ENCODE measurements at regions not wholly inside any gene's neighbourhood (a gene's known extent, or its start where the extent isn't known, plus 50 kb on each side); places are given as distances from the start of the nearest gene placed in this dataset.
"Not testable (repeated sequence)": the region's sequence is repeated elsewhere in the genome, so short reads cannot be mapped to it uniquely, and the experiment has no call there.

GRCh38 chr3:94626573-94626972, 563.7 kb downstream of the NSUN3 start:
- no peak for FAIRE-seq
- TF ChIP-seq, protein P1, sequence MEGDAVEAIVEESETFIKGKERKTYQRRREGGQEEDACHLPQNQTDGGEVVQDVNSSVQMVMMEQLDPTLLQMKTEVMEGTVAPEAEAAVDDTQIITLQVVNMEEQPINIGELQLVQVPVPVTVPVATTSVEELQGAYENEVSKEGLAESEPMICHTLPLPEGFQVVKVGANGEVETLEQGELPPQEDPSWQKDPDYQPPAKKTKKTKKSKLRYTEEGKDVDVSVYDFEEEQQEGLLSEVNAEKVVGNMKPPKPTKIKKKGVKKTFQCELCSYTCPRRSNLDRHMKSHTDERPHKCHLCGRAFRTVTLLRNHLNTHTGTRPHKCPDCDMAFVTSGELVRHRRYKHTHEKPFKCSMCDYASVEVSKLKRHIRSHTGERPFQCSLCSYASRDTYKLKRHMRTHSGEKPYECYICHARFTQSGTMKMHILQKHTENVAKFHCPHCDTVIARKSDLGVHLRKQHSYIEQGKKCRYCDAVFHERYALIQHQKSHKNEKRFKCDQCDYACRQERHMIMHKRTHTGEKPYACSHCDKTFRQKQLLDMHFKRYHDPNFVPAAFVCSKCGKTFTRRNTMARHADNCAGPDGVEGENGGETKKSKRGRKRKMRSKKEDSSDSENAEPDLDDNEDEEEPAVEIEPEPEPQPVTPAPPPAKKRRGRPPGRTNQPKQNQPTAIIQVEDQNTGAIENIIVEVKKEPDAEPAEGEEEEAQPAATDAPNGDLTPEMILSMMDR (IDR thresholded peaks at IDR 0.05; ENCODE audit: insufficient read depth, missing control alignments), result no peak
- DNase-seq (ENCODE audit: insufficient read length, low spot score), result no peak

DNA sequence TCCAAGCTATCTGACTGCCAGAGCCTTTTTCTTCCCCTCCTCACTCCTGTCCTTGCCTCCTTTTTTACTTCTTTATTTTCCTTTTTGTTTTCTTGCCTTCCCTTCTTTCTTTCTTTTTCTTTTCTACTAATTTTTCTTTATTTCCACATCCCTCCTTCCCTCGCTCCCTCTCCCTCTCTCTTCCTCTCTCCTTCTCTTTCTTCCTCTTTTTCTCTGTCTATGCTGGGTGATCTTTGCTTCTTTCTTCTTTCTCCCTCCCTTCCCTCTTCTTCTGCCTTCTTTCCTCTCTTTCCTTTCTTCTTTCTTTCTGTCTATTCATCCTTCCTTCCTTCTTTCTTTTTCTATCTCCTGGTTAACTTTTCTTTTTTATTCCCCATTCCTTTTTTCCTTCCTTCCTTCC, 564.8 kb downstream of the NSUN3 start:
- FAIRE-seq, result no peak
- TF ChIP-seq, protein P1 (IDR thresholded peaks at IDR 0.05; ENCODE audit: insufficient read depth, missing control alignments), result no peak
- DNase-seq (ENCODE audit: insufficient read length, low spot score), result no peak

- TF ChIP-seq, protein P1 (IDR thresholded peaks at IDR 0.05; ENCODE audit: insufficient read depth, missing control alignments), result no peak
- no peak for DNase-seq (ENCODE audit: insufficient read length, low spot score)
- no peak for FAIRE-seq
These were observed 580.5 kb downstream of the NSUN3 start for GRCh38 chr3:94643400-94643799.

- TF ChIP-seq, protein P1 (IDR thresholded peaks at IDR 0.05; ENCODE audit: insufficient read depth, missing control alignments), result no peak
- no peak for FAIRE-seq
- DNase-seq (ENCODE audit: insufficient read length, low spot score), result no peak
These were observed 582.9 kb downstream of the NSUN3 start for GRCh38 chr3:94645790-94646189.

DNA sequence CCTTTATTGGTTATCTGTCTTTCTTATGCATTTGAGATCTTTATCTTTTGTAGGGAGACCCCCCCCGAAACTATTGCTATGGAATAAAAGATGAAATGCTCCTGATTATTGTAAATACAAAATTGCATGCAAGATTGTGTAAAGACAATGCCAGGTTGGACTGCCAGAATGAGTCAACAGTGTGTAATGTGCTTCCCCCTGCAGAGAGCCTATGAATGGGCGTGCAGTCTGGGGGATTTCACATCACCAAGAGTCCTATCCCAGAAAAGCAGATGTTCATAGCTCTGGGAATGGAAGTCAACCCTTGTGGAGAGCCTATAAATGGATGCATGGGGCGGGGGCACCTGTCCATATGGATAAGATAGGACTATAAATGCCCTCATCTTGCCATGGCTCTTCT, 584.3 kb downstream of the NSUN3 start:
- no peak for DNase-seq (ENCODE audit: insufficient read length, low spot score)
- no peak for FAIRE-seq
- TF ChIP-seq, protein P1 (IDR thresholded peaks at IDR 0.05; ENCODE audit: insufficient read depth, missing control alignments), result no peak

DNA sequence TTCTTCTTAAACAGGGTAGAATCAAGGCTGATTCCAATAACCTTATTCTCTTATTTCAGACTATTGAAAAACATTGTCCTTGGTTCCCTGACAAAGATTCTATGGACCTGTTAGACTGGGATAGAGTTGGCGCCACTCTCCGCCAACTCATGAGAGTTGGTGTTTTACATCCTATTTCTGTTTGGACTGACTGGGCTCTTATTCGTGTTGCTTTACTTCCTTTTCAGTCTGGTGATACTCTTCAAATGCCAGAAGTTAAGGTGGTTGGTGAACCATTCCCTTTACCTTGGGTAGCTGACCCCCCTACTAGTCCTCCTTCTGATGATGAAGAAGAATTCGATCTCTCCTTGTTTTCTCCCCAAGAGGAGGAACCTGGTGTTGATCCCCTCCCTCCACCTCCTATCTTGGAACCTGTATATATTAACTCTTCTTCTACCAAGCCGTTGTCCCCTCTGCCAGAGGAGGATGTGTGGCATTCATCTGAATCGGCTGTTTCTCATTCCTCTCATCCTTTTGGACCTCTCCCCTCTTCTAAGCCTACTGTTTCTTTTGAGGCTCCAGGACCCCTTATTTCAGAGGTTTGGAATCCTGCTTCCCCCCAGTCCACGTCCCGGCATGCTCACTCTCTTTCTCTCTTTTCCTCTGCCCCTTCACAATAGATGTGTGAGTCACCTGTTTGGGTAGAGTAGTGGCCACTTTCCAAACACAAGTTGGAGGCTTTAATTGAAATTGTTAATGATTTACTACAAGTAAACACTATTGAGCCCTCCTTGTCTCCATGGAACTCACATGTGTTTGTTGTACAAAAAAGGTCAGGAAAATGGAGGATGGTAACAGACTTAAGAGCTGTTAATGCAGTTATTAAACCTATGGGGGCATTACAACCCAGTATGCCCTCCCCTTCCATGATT, 585.7 kb downstream of the NSUN3 start:
- DNase-seq (ENCODE audit: insufficient read length, low spot score); FAIRE-seq: not testable (repeated sequence)

DNA sequence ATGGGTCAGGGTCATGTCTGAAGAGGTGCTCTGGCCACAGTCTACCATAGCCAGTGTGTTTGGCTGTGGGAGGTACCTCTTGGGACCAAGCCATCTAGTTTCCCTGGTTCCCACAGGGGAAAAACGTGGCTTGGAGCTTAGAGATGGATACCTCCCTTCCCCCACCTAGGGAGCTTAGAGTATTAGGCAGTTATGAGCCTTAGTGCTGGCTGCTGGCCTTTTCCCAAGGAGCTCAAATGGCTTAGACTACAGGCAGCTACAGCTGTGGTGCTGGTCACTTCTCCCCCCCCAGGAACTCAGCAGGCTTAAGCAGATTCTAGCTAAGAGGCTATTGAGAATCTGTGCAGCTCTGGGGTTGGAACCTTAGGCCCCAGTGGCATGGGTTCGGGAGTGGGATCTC, 591.2 kb downstream of the NSUN3 start:
- DNase-seq (ENCODE audit: insufficient read length, low spot score), result no peak
- FAIRE-seq, result no peak
- TF ChIP-seq, protein P1 (IDR thresholded peaks at IDR 0.05; ENCODE audit: insufficient read depth, missing control alignments), result no peak
